COLO668 (cell line): ENCODE measurements at regions not wholly inside any gene's neighbourhood (a gene's known extent, or its start where the extent isn't known, plus 50 kb on each side); places are given as distances from the start of the nearest gene placed in this dataset.

ENCODE experiments used
- DNase-seq: peaks from one replicate; lab custom pipeline; 2025; ENCODE audit not compliant: unreplicated experiment; lab: John Stamatoyannopoulos, UW

- no peak for DNase-seq
Measured at GRCh38 chr1:201764166-201764565, 64.8 kb upstream of the IPO9 start.

GRCh38 chr1:201764579-201764978 lies 64.4 kb upstream of the IPO9 start:
- no peak for DNase-seq

- DNase-seq, result no peak
Measured at GRCh38 chr1:201766131-201766866, 62.7 kb upstream of the IPO9 start.

- no peak for DNase-seq
Measured at GRCh38 chr1:201767339-201767738, 61.6 kb upstream of the IPO9 start.

GRCh38 chr1:201769072-201769471 lies 59.9 kb upstream of the IPO9 start:
- DNase-seq, result no peak

- DNase-seq, result no peak
Measured at GRCh38 chr1:201769966-201770365, 59.0 kb upstream of the IPO9 start.

- DNase-seq, result no peak
Measured at GRCh38 chr1:201771466-201771865, 57.5 kb upstream of the IPO9 start.

GRCh38 chr1:201772178-201772577 lies 56.8 kb upstream of the IPO9 start:
- no peak for DNase-seq

GRCh38 chr1:201773764-201774163 lies 55.2 kb upstream of the IPO9 start:
- no peak for DNase-seq

GRCh38 chr1:201774224-201774982 lies 54.6 kb upstream of the IPO9 start:
- DNase-seq, result no peak

GRCh38 chr1:201774983-201775344 lies 54.0 kb upstream of the IPO9 start:
- DNase-seq, result no peak

- DNase-seq, result no peak
Measured at GRCh38 chr1:201775380-201775779, 53.6 kb upstream of the IPO9 start.

GRCh38 chr1:201778279-201779065 lies 50.5 kb upstream of the IPO9 start:
- no peak for DNase-seq
